Heart left ventricle (tissue), 16 donors: ENCODE measurements at regions not wholly inside any gene's neighbourhood (a gene's known extent, or its start where the extent isn't known, plus 50 kb on each side); places are given as distances from the start of the nearest gene placed in this dataset.

Source experiments
- ATAC-seq, 4 donors: fragments of 200-7000 bp; cut with Tn5 transposase; one replicate each; pipeline ENCODE4 v1.9.1; 2020 to 2022; ENCODE audit warnings: moderate library complexity in 4 of 4, mild to moderate bottlenecking in 3 of 4, moderate number of reproducible peaks in 1 of 4
- DNase-seq, 5 donors: peaks; one replicate each; pipeline ENCODE4 v3.0.0-alpha.2; 2020
- H3K27ac ChIP-seq, 12 donors: fragments of 200-600 bp; sonication (generic) in 4 of 12; one replicate each; pipeline versions ENCODE4 v1.5.0 to v1.8.0; 2016 to 2022; ENCODE audit warnings: mild to moderate bottlenecking in 2 of 12
- H3K27me3 ChIP-seq, 9 donors: fragments of 200-600 bp; sonication (generic) in 2 of 9; one replicate each; pipeline versions ENCODE4 v1.5.1 to v1.8.0; 2016 to 2022; ENCODE audit warnings: mild to moderate bottlenecking in 3 of 9
- H3K36me3 ChIP-seq, 9 donors: fragments of 200-600 bp; sonication (generic) in 2 of 9; one replicate each; pipeline versions ENCODE4 v1.5.0 to v1.8.0; 2018 to 2022; ENCODE audit warnings: mild to moderate bottlenecking in 2 of 9
- H3K4me1 ChIP-seq, 12 donors: fragments of 200-600 bp; sonication (generic) in 4 of 12; one replicate each; pipeline versions ENCODE4 v1.5.0 to v1.8.0; 2016 to 2022; ENCODE audit warnings: mild to moderate bottlenecking in 3 of 12
- H3K4me3 ChIP-seq, 12 donors: fragments of 200-600 bp; sonication (generic) in 4 of 12; one replicate each; pipeline versions ENCODE4 v1.5.0 to v1.8.0; 2017 to 2022; ENCODE audit warnings: mild to moderate bottlenecking in 9 of 12, moderate library complexity in 4 of 12
- H3K9me3 ChIP-seq, 12 donors: fragments of 200-600 bp; sonication (generic) in 4 of 12; one replicate each; pipeline versions ENCODE4 v1.5.0 to v1.8.0; 2016 to 2022; ENCODE audit warnings: mild to moderate bottlenecking in 1 of 12
- CTCF ChIP-seq, 12 donors: fragments of 200-600 bp; sonication (generic) in 4 of 12; IDR thresholded peaks; one replicate each; pipeline versions ENCODE4 v1.5.0 to v1.8.0; 2018 to 2022; ENCODE audit warnings: antibody characterized with exemption in 12 of 12, mild to moderate bottlenecking in 5 of 12
- POLR2A ChIP-seq, 2 donors: fragments of 450-650 bp; IDR thresholded peaks; one replicate each; pipeline ENCODE4 v1.6.1; 2017; ENCODE audit warnings: antibody characterized with exemption in 2 of 2, mild to moderate bottlenecking in 2 of 2, moderate library complexity in 2 of 2
- WGBS, 4 donors: extraction: QIAGEN DNeasy Blood & Tissue Kit in 2 of 4; methylation state at CpG; one replicate each; pipeline versions ENCODE4 v1.1.5 to v1.1.7; 2013 to 2018; 5-methylcytosine and 5-hydroxymethylcytosine counted together
- intact Hi-C, 10 donors: fragments of 100-400 bp; cut with DNase I; formaldehyde crosslinking; loops; one replicate each; pipeline versions ENCODE4 v1.11.1 to v1.14.2; 2022
- donor health status: ischemic (EF 13 %, LVEDD 7.1; RV severe dilation, severe dysfunction).
- donor health status: healthy with polysubstance abuse.
- donor health status: DM: no; HTN: yes; CAD: no.
- donor health status: DM: no; HTN: no; CAD: no.
- donor health status: ischemic (EF 25% LVEDD 6.9; RV normal size, moderate dysfunction).
- donor health status: ischemic (EF 25% LVEDD 5.7; RV mildly dilated, moderate dysfunction).
- donor health status: healthy.
- donor health status: DM: yes; HTN: yes; CAD: no.
- donor health status: ischemic (EF 35%, LVEDD 5.7; RV mildly dilated, moderate dysfunction).
- donor health status: nonischemic (EF 11% LVEDD 7.7; RV severe dilation, severe dysfunction).
- donor health status: DM: yes; HTN: yes; CAD: no.
- donor health status: PGD.
- donor health status: ischemic (EF 29% LVEDD 5.4; RV normal size, mild dysfunction).
- donor health status: nonischemic (EF 23%, LVEDD 6.1; RV moderate dilation, normal function).

DNA sequence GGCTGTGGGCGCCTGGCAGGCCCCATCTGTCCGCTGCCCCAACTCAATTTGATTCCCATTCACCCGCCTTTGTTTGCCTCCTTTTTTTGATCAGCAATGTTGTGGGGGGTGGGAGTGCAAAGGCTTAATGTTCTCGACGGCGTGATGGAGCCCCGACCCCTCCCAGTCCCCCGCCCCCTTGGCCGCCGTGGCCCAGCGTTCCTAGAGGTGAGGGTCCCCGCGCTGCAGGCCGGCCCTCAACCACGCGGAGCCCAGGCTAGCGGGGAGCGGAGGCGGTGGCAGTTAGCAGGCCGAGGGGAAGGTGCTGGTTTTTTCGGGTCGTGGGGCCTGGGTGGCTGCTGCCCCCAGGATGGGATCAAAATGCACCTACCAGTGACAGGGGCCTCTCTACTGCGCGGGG lies 274.7 kb upstream of the SKOR2 start:
- H3K9me3 ChIP-seq: no peaks in the 10 kb centered on the region
- TF ChIP-seq CTCF (IDR thresholded peaks at IDR 0.05) (no peak), POLR2A (IDR thresholded peaks at IDR 0.05) (no peak)
- DNase-seq (no peak), ATAC-seq (no peak)
- 40 to 57% (median 57%) methylated on average over 15 to 24 of the region's 24 CpGs for WGBS, 4 donors
- no peaks in the 10 kb centered on the region for H3K36me3 ChIP-seq
- no peak overlapping the region for H3K4me3 ChIP-seq
- H3K27me3 ChIP-seq: peaks cover 0 to 31% (median 7%) of the 10 kb centered on the region in 9 donors
- intact Hi-C loops: loop anchor here in 1 of 10 donors (10.0 kb wide), 1 partner anchor 59 kb away; no protein-coding TSS in a partner anchor
- H3K27ac ChIP-seq: no peak overlapping the region
- H3K4me1 ChIP-seq: no peaks in the 10 kb centered on the region

- Histone ChIP-seq H3K9me3 (no peaks in the 10 kb centered on the region), H3K4me1 (no peaks in the 10 kb centered on the region), H3K27ac (no peak overlapping the region), H3K36me3 (no peaks in the 10 kb centered on the region), H3K27me3 (peaks cover 0 to 24% (median 7%) of the 10 kb centered on the region in 9 donors), H3K4me3 (no peak overlapping the region)
- ATAC-seq (no peak), DNase-seq (no peak)
- 87 to 98% (median 91%) methylated on average over 2 of the region's 2 CpGs for WGBS, 4 donors
- intact Hi-C loops: loop anchor here in 1 of 10 donors (10.0 kb wide), 1 partner anchor 62 kb away; no protein-coding TSS in a partner anchor
- no peak for TF ChIP-seq POLR2A (IDR thresholded peaks at IDR 0.05)
- TF ChIP-seq CTCF (IDR thresholded peaks at IDR 0.05): no peak
Observed at GRCh38 chr18:47522359-47522758, 270.9 kb upstream of the SKOR2 start.

GRCh38 chr18:47520263-47520662 lies 268.8 kb upstream of the SKOR2 start:
- Histone ChIP-seq H3K4me3 (no peak overlapping the region), H3K27me3 (peaks cover 0 to 6% (median 0%) of the 10 kb centered on the region in 9 donors), H3K4me1 (no peaks in the 10 kb centered on the region), H3K27ac (no peak overlapping the region), H3K9me3 (no peaks in the 10 kb centered on the region), H3K36me3 (no peaks in the 10 kb centered on the region)
- TF ChIP-seq POLR2A (IDR thresholded peaks at IDR 0.05) (no peak), CTCF (IDR thresholded peaks at IDR 0.05) (no peak)
- intact Hi-C loops: loop anchor here in 1 of 10 donors (10.0 kb wide), 1 partner anchor 65 kb away; no protein-coding TSS in a partner anchor
- DNase-seq (no peak), ATAC-seq (no peak)
- 74 to 77% (median 74%) methylated on average over 8 to 9 of the region's 9 CpGs for WGBS, 4 donors

DNA sequence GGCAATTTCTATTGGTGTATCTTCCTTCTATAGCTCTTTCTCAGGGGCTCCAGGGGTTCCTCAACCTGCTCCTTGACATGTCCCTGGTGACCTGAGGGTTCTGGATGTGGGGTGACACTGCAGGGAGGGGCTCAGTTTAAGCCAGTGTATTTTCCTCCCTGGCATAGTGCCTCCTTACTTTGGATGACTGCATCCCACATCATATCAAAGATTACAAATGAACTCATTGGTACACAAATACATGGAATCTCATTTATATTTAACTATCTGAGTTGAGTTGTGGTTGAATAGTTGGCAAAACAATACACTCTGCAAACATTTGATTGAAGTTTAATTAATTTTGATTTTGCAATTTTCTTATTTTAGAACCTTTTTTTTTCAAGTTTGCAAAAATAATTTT lies 268.2 kb upstream of the SKOR2 start:
- DNase-seq: no peak
- no peaks in the 10 kb centered on the region for H3K4me1 ChIP-seq
- peaks cover 0 to 5% (median 0%) of the 10 kb centered on the region in 9 donors for H3K27me3 ChIP-seq
- no peaks in the 10 kb centered on the region for H3K36me3 ChIP-seq
- ATAC-seq: no peak
- intact Hi-C loops: loop anchor here in 1 of 10 donors (10.0 kb wide), 1 partner anchor 65 kb away; no protein-coding TSS in a partner anchor
- no peak overlapping the region for H3K4me3 ChIP-seq
- no peak overlapping the region for H3K27ac ChIP-seq
- no peaks in the 10 kb centered on the region for H3K9me3 ChIP-seq
- TF ChIP-seq POLR2A (IDR thresholded peaks at IDR 0.05): no peak
- TF ChIP-seq CTCF (IDR thresholded peaks at IDR 0.05): no peak
